Activated naive CD4-positive, alpha-beta T cell treated with anti-CD3 and anti-CD28 coated beads, Interleukin-2, amount 50 U/mL, for 16 hours (primary cell): ENCODE measurements at regions not wholly inside any gene's neighbourhood (a gene's known extent, or its start where the extent isn't known, plus 50 kb on each side); places are given as distances from the start of the nearest gene placed in this dataset.
"Not testable (repeated sequence)": the region's sequence is repeated elsewhere in the genome, so short reads cannot be mapped to it uniquely, and the experiment has no call there.

Experiments used
- DNase-seq: peaks from one replicate; pipeline ENCODE4 v3.0.0-alpha.2; 2020

DNA sequence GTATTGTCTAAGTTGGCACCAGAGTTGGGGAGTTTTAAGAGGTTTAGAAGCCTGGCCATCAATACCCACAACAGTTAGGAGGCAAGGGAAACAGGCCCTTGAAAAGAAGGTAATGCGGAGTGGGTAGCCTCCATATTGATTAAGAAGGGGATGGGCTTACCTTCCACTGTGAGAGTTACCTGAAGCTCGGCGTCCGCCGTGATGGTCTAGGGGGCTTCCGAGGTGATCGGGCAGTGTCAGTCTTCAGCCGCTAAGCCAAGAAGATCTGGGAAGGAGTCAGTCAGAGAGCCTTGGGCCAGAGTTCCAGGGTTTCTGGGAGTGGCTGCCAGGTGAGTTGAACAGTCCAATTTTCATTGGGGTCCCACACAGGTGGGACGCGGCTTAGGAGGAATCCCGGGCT lies 1085.8 kb downstream of the PCDH9 start:
- DNase-seq: not testable (repeated sequence)

DNA sequence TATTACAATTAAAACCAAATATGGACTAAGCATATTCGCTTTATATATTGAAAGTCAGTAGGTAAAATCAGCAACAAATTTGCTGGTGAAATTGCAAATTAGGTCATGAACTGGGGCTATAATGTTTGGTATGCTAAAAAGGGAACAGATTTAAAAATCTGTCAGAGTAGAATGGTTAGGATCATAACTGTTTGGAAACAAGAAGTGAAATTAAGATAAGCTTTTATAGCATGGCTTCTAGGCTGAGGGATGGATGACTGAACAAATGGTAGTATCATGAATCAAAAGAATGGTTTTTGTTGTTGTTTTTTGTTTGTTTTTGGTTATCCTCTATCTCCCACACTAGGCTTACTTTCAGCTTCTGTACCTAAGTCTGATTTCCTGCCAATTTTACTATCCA lies 1090.4 kb downstream of the PCDH9 start:
- no peak for DNase-seq

DNA sequence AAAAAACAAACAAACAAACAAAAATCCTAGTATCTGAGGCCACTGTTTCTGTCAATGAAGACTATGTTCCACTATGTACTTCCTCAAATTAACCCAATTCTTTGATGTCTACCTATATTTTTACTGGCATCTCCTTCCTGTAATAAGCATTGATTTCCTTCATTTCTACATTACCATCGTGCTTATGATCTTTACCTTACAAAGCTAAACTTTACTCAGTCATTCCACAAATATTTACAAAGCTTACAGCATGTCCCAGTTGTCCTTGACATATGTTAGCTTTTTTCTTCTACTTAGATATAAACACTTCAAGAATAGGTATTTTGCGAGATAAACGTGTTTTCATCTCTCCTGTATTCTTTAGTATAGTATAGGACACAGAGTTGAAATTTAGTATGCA lies 1090.9 kb downstream of the PCDH9 start:
- no peak for DNase-seq

GRCh38 chr13:66138172-66138811 lies 1091.8 kb downstream of the PCDH9 start:
- no peak for DNase-seq

- no peak for DNase-seq
These were observed 1092.8 kb downstream of the PCDH9 start for GRCh38 chr13:66137384-66137783.

- DNase-seq: no peak
These were observed 1101.4 kb downstream of the PCDH9 start for GRCh38 chr13:66128692-66129269.

GRCh38 chr13:66128201-66128600 lies 1101.9 kb downstream of the PCDH9 start:
- no peak for DNase-seq

GRCh38 chr13:66117563-66117962 lies 1112.6 kb downstream of the PCDH9 start:
- DNase-seq: no peak

- no peak for DNase-seq
These were observed 1116.1 kb downstream of the PCDH9 start for GRCh38 chr13:66113882-66114526.

- no peak for DNase-seq
These were observed 1118.5 kb downstream of the PCDH9 start for GRCh38 chr13:66111628-66112027.

DNA sequence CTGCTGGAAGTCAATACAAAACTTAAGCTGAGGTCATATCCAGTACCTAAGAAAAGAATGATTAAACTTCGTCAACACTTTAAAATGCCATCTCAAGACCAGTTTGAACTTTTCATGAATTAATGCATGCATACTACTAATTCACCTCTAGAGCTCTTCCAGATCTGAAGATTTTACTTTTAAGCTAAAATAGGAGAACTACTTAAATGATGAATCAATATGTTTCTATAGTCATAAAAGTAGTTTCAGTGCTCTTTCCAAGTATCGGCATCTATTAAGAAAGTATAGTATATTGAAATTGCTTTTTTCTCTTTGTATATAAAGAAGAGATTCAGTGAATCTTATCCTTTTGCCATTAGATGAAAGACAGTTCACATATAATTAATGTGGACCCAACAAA lies 1123.9 kb downstream of the PCDH9 start:
- no peak for DNase-seq

- DNase-seq: no peak
These were observed 1127.3 kb downstream of the PCDH9 start for GRCh38 chr13:66102864-66103263.

GRCh38 chr13:66099825-66100224 lies 1130.3 kb downstream of the PCDH9 start:
- no peak for DNase-seq

DNA sequence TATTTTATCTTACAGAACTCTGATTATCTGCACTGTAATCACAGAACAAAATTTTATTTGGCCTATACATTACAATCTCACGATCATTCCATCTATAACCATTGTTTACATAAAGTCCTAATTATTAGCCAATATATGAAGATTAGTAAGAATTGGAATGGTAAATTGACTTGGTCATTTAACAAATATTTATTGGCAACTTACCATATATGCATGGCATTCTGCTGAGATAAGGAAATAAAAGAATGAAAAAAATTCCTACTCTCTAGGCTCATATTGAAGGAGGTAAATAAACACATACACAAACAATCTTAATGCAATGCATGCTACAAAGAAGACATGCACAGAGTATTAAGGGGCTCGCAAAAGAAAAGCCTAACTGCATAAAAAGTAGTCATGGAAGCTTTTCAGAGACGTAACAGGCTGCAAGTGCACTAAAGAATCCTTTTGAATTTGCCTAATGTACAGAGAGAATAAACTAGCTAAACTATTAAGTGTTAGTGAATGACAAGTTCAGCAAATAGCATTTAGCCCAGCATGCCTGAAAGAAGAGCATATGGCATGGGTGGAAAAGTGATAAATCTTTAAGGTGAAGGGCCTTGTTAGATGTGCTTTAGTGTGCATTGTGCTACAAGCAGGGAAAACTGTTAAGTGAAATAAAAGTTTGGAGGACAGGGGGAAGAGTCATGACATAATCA lies 1131.1 kb downstream of the PCDH9 start:
- DNase-seq: no peak

DNA sequence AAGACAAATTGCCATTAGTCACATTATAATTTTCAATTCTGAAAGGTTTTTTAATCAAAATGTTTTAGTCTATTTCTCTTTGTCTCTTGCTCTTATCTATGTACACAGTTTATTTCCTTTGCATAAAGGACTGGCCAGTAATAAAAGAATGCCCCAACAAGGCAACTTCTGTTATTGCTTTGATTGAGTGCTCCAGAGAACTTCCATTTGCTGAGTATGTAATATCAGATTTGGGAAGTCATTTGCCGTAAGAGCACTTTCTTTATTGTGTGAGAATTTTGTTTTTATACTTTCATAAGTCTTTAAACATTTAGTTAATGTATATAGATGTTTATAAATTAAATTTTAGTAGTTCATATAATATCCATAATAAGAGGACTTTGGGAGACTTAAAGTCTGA lies 1140.4 kb downstream of the PCDH9 start:
- no peak for DNase-seq

DNA sequence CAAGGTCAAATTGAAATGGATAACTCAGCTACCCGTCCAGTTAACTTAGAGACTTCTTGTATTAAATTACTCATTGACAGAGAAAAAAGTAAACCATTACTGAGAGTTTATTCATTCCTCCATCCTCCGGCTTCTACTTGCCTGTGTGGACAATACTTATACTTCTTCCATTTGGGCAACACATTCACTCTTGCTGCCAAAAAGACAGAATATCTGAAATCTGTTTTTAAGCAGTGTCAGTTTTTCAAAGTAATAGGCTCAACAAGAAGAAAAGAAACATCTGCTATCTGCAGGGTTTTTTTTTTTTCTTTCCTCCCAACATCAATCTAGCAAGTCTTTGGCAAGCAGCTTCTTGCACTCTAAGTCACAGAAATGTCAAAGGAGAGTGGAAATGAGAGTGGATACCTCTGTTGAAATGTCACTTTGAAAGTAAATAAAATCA lies 1142.8 kb downstream of the PCDH9 start:
- no peak for DNase-seq

DNA sequence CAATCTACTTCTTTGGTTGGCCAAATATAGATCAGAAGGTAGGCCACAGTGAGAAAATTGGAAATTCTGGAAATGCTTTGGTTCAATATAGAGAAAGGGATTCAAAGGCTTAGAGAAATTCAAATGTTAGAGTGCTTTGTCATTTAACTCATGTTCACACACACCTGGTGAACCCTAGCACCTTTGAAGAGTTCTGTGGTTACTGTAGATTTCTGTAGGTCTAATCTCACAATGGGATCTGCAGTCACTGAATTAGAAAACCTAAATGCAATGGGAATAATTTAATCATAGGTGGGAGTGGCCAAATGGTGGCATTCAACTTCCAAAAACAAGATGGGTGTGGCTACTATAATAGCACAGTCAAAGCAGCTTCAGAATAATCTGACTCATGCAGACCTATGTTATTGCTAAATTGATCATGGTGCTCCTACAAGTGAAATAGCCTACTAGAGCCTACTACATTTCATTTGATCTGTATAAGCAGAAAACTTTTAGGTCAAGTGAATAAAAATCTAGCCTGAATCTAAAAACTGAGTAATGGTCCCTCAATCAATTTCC lies 1152.9 kb downstream of the PCDH9 start:
- DNase-seq: no peak

DNA sequence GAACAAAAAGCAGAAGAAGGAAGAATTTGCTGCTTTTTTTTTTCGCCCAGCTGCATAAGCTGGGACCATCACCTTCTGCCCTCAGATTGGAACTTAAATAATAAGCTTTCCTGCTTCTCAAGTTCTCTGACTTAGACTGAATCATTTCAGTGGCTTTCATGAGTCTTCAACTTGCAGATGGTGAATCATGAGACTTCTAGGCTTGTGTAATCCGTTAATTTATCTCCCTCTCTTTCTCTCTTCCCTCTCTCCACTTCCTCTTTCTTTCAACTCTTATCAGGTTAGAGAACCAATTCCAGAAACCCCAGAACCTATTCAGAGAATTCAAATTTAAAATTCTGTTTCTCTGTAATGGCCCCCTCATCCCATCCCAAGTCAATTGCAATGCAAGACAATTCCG lies 1153.7 kb downstream of the PCDH9 start:
- DNase-seq: no peak

DNA sequence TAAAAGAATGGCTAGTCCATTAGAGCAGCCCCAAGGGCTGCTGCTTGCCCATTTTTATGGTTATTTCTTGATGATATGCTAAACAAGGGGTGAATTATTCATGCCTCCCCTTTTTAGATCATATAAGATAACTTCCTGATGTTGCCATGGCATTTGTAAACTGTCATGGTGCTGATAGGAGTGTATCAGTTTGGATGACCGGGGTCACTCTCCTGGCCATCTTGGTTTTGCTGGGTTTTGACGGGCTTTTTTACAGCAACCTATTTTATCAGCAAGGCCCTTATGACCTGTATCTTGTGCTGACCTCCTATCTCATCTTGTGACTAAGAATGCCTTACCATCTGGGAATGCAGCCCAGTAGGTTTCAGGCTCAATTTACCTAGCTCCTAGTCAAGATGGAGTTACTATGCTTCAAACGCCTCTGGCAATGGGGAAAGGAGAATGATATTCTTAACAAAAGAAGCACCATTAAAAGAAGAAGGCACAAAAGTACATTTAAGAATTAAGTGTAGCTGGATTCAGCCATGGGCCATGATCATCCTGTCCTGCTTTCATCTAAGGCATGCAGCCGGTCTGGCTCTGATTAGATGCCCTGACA lies 1156.0 kb downstream of the PCDH9 start:
- DNase-seq: no peak

- DNase-seq: not testable (repeated sequence)
These were observed 1158.0 kb downstream of the PCDH9 start for GRCh38 chr13:66072097-66072496.

DNA sequence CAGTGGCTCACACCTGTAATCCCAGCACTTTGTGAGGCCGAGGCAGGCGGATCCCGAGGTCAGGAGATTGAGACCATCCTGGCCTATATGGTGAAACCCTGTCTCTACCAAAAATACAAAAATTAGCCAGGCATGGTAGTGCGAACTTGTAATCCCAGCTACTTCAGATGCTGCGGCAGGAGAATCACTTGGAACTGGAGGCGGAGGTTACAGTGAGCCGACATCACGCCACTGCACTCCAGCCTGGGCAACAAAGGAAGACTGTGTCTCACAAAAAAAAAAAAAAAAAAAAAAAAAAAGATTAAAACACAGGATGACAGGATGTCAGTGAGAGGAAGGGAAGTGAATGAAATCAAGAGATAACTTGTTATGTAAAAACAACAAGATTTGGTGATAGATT lies 1158.5 kb downstream of the PCDH9 start:
- no peak for DNase-seq

DNA sequence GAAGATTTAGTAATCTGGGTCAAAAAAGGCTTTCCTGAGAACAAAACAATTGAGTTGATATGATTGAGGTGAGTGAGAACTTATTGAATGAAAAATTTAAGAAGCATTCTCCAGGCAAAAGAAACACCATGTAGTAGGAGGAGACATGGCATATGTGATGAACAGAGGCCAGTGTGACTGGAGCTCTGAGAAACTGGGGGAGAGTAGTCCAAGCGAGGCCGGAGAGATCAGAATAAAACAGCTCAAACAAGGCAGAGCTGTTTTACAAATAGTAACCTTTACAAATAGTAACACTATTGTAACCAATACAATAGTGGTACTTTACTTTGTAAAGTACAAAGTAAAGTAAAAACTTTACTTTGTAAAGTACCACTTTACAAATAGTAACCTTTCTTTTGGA lies 1159.1 kb downstream of the PCDH9 start:
- no peak for DNase-seq

GRCh38 chr13:66069570-66069969 lies 1160.6 kb downstream of the PCDH9 start:
- DNase-seq: no peak
